HL-60/S4 treated with retinoic acid at 250 ng/mL for 4 days and 3 days (cell line): ENCODE measurements at regions not wholly inside any gene's neighbourhood (a gene's known extent, or its start where the extent isn't known, plus 50 kb on each side); places are given as distances from the start of the nearest gene placed in this dataset.

ENCODE experiments used
- in situ Hi-C: fragments of 300-500 bp; cut with MboI; formaldehyde crosslinking; loops from 2 replicates; pipeline ENCODE4 v1.7.0; 2022; ENCODE audit warnings: low sequenced_read_pairs

- in situ Hi-C loops: no loop called here
Measured at GRCh38 chr7:45235905-45236304, 78.3 kb downstream of the RAMP3 start.

GRCh38 chr7:45236666-45237065, 79.1 kb downstream of the RAMP3 start:
- in situ Hi-C loops: no loop called here

DNA sequence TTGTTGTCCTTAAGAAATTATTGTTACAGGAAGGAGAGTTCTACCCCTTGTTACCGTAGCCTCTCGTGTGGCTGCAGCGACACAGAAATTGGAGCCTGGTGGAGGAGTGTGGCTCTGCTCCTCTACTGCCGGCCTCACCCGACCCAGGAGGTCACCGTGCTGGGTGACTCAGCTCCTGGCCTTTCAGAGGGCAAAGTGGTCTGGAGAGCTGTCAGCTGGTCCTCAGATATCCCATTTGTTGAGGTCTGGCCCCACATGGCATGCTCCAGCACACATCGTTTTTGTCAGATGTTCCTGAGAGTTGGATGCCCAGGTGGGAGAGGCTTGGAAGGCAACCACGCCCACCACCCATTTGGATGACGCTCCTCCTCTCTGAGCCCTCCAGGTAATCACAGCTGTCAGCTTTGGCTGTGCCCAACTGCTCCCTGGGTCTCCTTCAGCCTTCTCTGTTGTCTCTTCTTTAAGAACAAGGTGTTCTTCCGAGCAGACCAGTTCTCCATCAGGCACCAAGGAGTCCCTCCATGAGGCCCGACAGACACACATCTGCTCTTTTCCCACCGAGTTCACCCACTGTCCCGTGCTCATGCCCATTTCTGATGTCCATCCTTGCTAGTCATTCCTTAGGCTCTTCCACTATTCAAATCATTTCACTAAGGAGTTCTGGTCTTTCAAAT, 80.3 kb downstream of the RAMP3 start:
- in situ Hi-C loops: no loop called here

DNA sequence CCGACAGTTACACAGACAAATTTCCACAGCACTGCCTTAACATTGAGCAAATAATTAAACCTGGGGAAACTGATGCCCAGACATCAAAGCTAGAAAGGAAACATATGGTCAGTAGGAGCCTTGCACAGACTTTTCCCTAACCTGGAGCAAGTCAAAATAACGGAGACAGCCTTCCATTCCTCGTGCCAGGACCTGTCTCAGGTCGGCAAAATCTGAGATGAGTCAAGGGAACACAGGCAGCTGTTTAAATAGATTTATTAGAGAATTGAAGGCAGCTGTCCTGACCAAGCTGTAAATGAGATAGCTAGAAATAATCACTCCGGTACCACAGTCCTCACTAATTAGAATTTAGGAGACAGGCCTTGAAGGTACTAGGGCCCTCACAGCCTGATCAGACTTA, 81.2 kb downstream of the RAMP3 start:
- in situ Hi-C loops: no loop called here

- in situ Hi-C loops: no loop called here
Measured at GRCh38 chr7:45239486-45239885, 81.9 kb downstream of the RAMP3 start.

GRCh38 chr7:45240273-45240771, 82.7 kb downstream of the RAMP3 start:
- in situ Hi-C loops: no loop called here

DNA sequence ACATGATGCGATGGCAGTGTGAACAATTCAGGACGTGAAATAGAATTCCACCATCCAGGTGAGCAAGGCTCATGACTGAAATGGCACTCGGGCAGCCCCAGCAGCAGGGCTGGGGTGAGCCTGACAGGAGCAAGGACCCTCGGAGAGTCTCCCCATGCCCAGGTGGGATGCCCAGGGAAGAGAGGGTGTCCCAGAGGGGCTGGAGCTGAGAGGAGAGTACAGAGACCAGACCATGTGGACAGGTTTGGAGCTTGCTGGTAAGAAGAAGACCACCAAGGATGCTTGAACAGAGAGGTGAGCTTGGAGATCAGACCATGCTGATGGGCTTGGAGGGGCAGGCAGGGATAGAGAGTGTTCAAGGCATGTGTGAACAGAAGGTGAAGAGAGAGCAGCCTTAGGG, 83.3 kb downstream of the RAMP3 start:
- in situ Hi-C loops: no loop called here

DNA sequence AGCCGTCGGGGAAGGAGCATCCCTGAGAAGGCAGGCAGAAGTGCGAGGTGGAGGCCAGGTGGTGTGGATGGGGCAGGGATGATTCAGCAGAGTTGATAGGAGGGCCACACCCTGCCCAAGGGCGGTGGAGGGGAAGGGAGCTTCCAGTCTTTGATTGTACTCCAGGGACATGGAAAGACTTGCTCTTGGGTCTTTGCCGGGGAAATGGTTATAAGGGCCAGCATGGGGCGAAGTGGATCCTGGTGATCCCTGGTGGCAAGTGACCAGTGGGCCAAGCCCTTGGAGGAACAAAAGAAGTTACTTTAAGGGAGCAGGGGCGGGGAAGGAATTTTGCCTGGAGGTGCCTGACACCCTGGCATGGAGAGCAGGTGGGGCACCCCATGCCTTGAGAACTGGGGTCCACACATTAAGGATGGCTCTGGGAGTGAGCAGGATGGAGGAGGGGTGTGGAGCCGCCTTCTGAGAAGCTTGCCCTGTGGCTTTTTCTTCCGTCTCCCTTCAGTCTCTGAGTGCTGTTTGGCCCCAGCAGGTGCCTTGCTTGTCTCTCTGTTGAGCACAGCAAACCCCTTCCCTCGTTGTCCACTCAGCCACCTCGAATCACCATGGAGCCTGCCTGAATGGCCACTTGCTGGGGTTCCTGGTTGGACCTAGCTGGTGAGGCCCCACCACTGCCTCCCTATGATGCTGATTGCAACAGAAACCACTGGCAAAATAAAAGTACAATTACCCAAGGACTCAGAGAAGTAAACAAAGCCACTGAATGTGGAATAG, 83.9 kb downstream of the RAMP3 start:
- in situ Hi-C loops: no loop called here

GRCh38 chr7:45242261-45242660, 84.7 kb downstream of the RAMP3 start:
- in situ Hi-C loops: no loop called here

DNA sequence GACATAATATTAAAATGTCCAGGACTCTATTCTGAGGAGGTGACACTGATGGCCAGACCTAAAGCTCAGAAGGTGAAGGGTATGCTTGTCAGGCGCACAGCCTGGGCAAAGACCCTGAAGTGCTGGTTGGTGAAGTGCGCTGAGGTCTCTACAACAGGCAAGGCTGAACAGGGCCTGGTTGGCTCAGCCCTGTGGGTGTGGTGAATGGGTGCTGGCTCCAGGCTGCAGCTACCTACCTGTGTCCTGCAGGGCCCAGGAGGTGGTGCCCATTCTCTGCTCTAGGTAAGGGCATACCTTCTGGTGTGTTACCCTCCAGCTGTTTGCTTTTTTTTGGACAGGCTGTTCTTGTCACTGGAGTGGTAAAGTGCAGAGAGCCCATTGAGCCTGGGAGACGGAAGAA, 85.1 kb downstream of the RAMP3 start:
- in situ Hi-C loops: no loop called here

DNA sequence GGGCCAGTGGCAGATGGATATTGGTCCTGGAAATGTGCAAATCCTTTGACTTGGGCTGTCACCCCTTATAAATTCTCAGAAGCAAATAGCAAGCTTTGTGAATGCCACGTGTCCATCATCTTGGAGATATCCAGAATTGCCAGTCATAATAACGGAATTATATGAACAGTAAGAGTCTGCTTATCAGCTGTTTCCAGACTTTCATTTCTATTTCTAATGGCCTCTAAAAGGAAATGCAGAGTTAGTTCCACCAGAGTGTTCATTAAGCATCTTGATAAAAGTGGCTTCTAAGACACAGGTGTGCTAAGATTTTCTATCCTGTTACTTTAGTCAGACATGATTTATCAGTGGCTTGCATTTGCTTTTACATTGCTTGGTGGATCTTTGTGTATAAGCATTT, 87.4 kb downstream of the RAMP3 start:
- in situ Hi-C loops: no loop called here

GRCh38 chr7:45246339-45246738, 88.7 kb downstream of the RAMP3 start:
- in situ Hi-C loops: no loop called here

DNA sequence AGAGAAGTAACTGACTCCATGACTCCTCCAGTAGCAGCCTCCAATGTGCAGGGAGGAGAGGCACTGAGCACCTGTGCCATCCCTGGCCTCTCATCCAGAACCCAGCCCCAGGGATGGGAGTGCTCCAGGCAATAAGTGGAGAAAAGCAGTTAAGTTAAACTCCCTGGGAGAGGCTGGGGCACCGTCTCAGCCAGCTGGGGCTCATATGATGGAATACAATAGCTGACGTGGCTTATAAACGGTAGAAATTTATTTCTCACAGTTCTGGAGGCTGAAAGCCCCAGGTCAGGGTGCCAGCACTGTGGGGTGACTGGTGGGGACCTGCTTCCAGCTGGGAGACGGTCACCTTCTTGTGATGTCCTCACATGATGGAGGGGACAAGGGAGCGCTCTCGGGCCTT, 94.7 kb downstream of the RAMP3 start:
- in situ Hi-C loops: loop anchor here (25.0 kb wide), 1 partner anchor 90 kb away; the partner anchor contains the start of gene RAMP3

GRCh38 chr7:45252857-45253256, 95.3 kb downstream of the RAMP3 start:
- in situ Hi-C loops: loop anchor here (25.0 kb wide), 1 partner anchor 91 kb away; the partner anchor contains the start of gene RAMP3

- in situ Hi-C loops: loop anchor here (25.0 kb wide), 1 partner anchor 91 kb away; the partner anchor contains the start of gene RAMP3
Measured at GRCh38 chr7:45253368-45253767, 95.8 kb downstream of the RAMP3 start.

DNA sequence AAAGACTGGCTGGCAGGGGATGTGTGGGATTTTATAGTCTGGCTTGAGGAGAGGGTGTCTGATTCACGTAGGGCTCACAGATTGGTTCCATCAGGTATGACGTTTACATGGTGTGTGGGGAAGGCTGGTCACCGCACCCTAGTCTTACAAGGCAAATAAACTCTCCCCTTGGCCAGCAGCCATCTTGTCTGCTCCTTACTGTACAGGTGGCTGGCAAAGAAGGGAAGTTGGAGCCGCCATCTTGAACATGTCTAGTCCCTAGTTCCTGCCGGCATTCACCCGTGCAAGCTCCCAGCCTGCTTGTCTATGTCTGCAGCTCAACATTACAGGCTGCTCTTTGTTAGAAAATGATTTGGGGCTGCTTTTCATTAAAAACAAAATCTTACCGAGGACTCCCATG, 97.6 kb downstream of the RAMP3 start:
- in situ Hi-C loops: loop anchor here (25.0 kb wide), 1 partner anchor 93 kb away; the partner anchor contains the start of gene RAMP3

- in situ Hi-C loops: loop anchor here (25.0 kb wide), 1 partner anchor 94 kb away; the partner anchor contains the start of gene RAMP3
Measured at GRCh38 chr7:45256309-45256708, 98.7 kb downstream of the RAMP3 start.

- in situ Hi-C loops: loop anchor here (25.0 kb wide), 1 partner anchor 94 kb away; the partner anchor contains the start of gene RAMP3
Measured at GRCh38 chr7:45256775-45257174, 99.2 kb downstream of the RAMP3 start.

GRCh38 chr7:45257284-45257683, 99.7 kb downstream of the RAMP3 start:
- in situ Hi-C loops: loop anchor here (25.0 kb wide), 1 partner anchor 95 kb away; the partner anchor contains the start of gene RAMP3

DNA sequence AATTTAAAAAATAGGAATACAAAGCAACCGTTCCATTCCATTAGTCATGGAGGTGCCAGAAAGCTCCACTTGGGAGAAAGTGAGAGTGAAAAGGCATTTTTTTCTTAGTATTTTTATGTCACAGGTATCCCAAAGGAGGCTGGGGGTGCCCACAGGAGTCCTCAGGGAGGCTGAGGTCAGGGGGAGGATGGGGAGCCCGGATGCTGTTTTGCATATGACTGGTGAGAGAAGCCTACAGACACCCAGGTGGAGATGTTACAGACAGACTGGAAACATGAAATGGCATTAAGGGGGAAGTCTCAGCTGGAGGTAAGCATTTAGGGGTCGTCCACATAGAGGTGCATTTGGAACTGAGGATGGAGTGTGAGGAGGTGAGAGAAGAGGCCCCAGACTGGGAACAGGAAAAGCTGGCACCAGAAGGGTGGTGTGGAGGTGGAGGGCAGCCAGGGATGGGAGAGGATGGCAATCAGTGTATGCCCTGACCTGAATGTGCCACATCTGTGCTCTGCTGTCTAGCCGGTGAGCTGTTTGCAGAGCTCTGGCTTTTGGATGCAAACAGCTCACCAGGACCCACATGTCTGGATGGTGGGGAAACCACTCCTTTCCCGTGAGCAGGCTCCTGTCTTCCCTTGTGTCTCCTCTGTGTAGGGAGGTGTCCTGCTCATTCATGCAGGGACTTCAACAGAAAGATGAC, 101.1 kb downstream of the RAMP3 start:
- in situ Hi-C loops: loop anchor here (25.0 kb wide), 1 partner anchor 96 kb away; the partner anchor contains the start of gene RAMP3

DNA sequence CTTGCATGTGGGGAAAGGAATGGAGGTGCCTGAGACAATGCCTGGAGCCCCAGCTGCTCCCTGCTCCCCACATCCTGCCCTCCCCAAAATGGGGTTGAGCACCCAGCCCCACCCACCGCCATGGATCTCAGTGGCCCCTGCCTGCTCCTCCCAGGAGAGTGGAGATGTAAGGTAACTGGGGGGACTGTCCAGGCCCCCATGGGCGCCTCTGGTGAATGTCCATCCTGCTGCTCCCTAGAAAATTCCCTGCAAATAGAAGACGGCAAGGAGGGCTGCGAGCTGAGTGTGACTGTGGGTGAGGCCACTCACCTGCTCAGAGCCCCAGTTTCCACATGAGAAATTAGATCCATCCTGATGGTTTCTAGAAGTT, 101.6 kb downstream of the RAMP3 start:
- in situ Hi-C loops: loop anchor here (25.0 kb wide), 1 partner anchor 97 kb away; the partner anchor contains the start of gene RAMP3
